Tibial nerve (tissue), 4 donors: ENCODE measurements at regions not wholly inside any gene's neighbourhood (a gene's known extent, or its start where the extent isn't known, plus 50 kb on each side); places are given as distances from the start of the nearest gene placed in this dataset.

Source experiments
- DNase-seq, 2 donors: peaks; one replicate each; pipeline ENCODE4 v3.0.0-alpha.2; 2019; ENCODE audit warnings: low spot score in 2 of 2
- H3K27ac ChIP-seq, 4 donors: fragments of 200-600 bp; sonication (generic) in 3 of 4; one replicate each; pipeline ENCODE4 v1.5.1; 2017 to 2019; ENCODE audit warnings: mild to moderate bottlenecking in 1 of 4
- H3K27me3 ChIP-seq, 2 donors: fragments of 200-600 bp; sonication (generic) in 1 of 2; one replicate each; pipeline versions ENCODE4 v1.5.1 to v1.6.0; 2017 to 2019
- H3K36me3 ChIP-seq, 3 donors: fragments of 200-600 bp; sonication (generic); one replicate each; pipeline ENCODE4 v1.5.1; 2018 to 2019
- H3K4me1 ChIP-seq, 4 donors: fragments of 200-600 bp; sonication (generic) in 3 of 4; one replicate each; pipeline ENCODE4 v1.5.1; 2017 to 2019
- H3K4me3 ChIP-seq, 4 donors: fragments of 200-600 bp; sonication (generic) in 3 of 4; one replicate each; pipeline ENCODE4 v1.5.1; 2017 to 2019; ENCODE audit warnings: mild to moderate bottlenecking in 1 of 4, moderate library complexity in 1 of 4
- H3K9me3 ChIP-seq, 4 donors: fragments of 200-600 bp; sonication (generic) in 3 of 4; one replicate each; pipeline ENCODE4 v1.5.1; 2017 to 2019
- EP300 ChIP-seq, 2 donors: sonication (generic); formaldehyde crosslinking; IDR thresholded peaks; one replicate each; pipeline ENCODE4 v1.6.1; 2017; ENCODE audit warnings: antibody characterized with exemption in 2 of 2, mild to moderate bottlenecking in 1 of 2
- POLR2A ChIP-seq, 2 donors: fragments of 450-650 bp; IDR thresholded peaks; one replicate each; pipeline ENCODE4 v1.6.1; 2017; ENCODE audit warnings: antibody characterized with exemption in 2 of 2, mild to moderate bottlenecking in 2 of 2, moderate library complexity in 2 of 2
- WGBS, 2 donors: methylation state at CpG; one replicate each; pipeline ENCODE4 v1.1.5; 2018; 5-methylcytosine and 5-hydroxymethylcytosine counted together
- TF ChIP-seq, protein P1 (sequence below), 5 experiments: fragments of 200-600 bp in 3 of 5; fragments of 450-650 bp in 2 of 5; sonication (generic) in 3 of 5; IDR thresholded peaks; one replicate each; pipeline ENCODE4 v1.5.1; 2016 to 2019; ENCODE audit warnings: antibody characterized with exemption in 5 of 5, mild to moderate bottlenecking in 3 of 5, moderate library complexity in 2 of 5

DNA sequence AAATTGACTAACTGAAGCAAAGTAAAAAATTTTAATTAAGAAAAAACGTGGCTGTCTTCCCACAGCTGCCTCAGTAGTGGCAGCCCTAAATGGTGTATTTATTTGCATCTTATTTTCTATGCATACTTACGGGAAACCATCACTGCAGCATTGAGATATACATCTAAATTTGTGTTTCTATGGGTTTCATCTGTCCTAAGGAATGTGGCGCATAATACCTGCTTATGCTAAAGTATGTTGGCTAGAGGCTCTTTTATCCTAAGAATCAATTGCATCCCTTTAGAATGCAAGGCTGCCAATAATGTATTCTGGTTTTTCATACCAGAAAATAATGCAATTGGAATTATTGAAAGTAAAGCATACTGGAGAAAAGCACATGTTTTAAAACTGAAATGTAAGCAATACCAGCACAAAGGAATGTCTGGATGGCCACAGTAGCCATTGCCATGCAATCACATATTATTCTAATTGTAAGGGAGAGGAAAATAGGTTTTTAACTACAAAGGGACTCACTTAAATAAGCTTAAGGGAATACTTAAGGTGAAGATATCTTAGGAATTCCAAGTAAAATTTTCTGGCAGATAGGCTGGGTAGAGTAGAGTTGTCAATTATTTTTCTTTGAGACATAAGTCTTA lies 834.5 kb upstream of the NECTIN3 start:
- Histone ChIP-seq H3K36me3 (no peaks in the 10 kb centered on the region), H3K4me3 (no peak overlapping the region), H3K27ac (no peak overlapping the region), H3K27me3 (no peaks in the 10 kb centered on the region), H3K9me3 (no peaks in the 10 kb centered on the region), H3K4me1 (no peaks in the 10 kb centered on the region)
- 54 to 62% methylated on average over 3 of the region's 3 CpGs for WGBS, 2 donors
- TF ChIP-seq EP300 (IDR thresholded peaks at IDR 0.05), result no peak
- TF ChIP-seq, protein P1, sequence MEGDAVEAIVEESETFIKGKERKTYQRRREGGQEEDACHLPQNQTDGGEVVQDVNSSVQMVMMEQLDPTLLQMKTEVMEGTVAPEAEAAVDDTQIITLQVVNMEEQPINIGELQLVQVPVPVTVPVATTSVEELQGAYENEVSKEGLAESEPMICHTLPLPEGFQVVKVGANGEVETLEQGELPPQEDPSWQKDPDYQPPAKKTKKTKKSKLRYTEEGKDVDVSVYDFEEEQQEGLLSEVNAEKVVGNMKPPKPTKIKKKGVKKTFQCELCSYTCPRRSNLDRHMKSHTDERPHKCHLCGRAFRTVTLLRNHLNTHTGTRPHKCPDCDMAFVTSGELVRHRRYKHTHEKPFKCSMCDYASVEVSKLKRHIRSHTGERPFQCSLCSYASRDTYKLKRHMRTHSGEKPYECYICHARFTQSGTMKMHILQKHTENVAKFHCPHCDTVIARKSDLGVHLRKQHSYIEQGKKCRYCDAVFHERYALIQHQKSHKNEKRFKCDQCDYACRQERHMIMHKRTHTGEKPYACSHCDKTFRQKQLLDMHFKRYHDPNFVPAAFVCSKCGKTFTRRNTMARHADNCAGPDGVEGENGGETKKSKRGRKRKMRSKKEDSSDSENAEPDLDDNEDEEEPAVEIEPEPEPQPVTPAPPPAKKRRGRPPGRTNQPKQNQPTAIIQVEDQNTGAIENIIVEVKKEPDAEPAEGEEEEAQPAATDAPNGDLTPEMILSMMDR (IDR thresholded peaks at IDR 0.05), result no peak
- no peak for TF ChIP-seq POLR2A (IDR thresholded peaks at IDR 0.05)
- DNase-seq, result no peak

GRCh38 chr3:110243081-110243480 lies 828.5 kb upstream of the NECTIN3 start:
- no peak overlapping the region for H3K27ac ChIP-seq
- 70 to 73% methylated on average over 4 of the region's 4 CpGs for WGBS, 2 donors
- no peaks in the 10 kb centered on the region for H3K4me1 ChIP-seq
- no peak for DNase-seq
- H3K27me3 ChIP-seq, result no peaks in the 10 kb centered on the region
- H3K4me3 ChIP-seq, result no peak overlapping the region
- H3K9me3 ChIP-seq, result no peaks in the 10 kb centered on the region
- no peaks in the 10 kb centered on the region for H3K36me3 ChIP-seq
- TF ChIP-seq, protein P1 (IDR thresholded peaks at IDR 0.05), result no peak
- TF ChIP-seq POLR2A (IDR thresholded peaks at IDR 0.05), result no peak
- TF ChIP-seq EP300 (IDR thresholded peaks at IDR 0.05), result no peak

DNA sequence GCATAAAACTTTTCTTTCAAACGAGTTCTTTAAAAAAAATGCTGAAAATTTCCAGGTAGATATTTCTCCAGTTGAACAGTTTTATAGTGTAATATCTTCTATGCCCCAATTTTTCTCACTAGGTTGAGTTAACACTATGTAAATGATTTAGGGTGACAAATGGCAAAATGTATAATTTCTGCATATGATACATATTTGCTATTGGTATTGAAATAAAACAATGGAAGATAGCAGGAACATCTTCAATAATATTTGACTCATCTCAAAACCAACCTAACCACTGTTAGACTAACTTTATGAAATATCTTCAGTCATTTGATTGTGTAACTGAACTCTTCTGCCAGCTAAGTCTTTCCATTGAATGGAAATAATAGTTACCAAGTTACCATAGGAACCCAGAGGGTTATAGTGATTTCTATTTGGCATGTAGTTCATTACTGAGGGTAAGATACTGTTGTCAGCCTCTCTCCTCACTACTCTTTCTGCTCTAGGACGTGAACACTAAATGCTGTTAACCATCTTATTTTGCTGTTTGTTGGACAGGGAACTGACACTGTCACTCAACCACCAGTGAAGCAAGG lies 824.7 kb upstream of the NECTIN3 start:
- 37 to 43% methylated on average over 2 of the region's 2 CpGs for WGBS, 2 donors
- no peaks in the 10 kb centered on the region for H3K27me3 ChIP-seq
- H3K4me1 ChIP-seq, result no peaks in the 10 kb centered on the region
- H3K36me3 ChIP-seq, result no peaks in the 10 kb centered on the region
- TF ChIP-seq POLR2A (IDR thresholded peaks at IDR 0.05) (no peak), EP300 (IDR thresholded peaks at IDR 0.05) (no peak)
- H3K9me3 ChIP-seq, result no peaks in the 10 kb centered on the region
- H3K4me3 ChIP-seq, result no peak overlapping the region
- H3K27ac ChIP-seq, result no peak overlapping the region
- no peak for DNase-seq

DNA sequence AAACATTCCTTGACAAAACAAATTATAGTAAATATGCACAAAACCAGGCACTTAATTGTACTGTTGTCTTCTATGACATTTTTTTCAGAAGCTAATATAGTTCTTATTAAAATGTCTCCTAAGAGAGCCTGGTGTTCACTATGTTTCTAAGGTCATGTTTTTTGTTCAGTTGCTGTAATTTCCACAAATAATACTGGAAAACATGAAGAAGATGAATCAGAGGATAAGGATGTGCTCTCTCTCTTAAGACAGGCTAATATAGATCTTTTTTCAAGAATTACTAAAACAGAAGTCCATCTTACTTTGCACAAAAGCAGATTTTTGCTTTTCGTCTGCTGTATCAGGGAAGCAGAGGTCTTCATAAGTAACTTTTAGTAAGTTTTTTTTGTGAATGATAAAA lies 823.0 kb upstream of the NECTIN3 start:
- TF ChIP-seq EP300 (IDR thresholded peaks at IDR 0.05) (no peak), POLR2A (IDR thresholded peaks at IDR 0.05) (no peak)
- TF ChIP-seq, protein P1 (IDR thresholded peaks at IDR 0.05), result no peak
- Histone ChIP-seq H3K36me3 (no peaks in the 10 kb centered on the region), H3K27ac (no peak overlapping the region), H3K9me3 (no peaks in the 10 kb centered on the region), H3K4me1 (no peaks in the 10 kb centered on the region), H3K27me3 (no peaks in the 10 kb centered on the region), H3K4me3 (no peak overlapping the region)
- WGBS, 2 donors, result 50% methylated on average over 1 of the region's 1 CpG
- DNase-seq, result no peak

GRCh38 chr3:110253794-110254193 lies 817.8 kb upstream of the NECTIN3 start:
- Histone ChIP-seq H3K27ac (no peak overlapping the region), H3K4me1 (no peaks in the 10 kb centered on the region), H3K9me3 (no peaks in the 10 kb centered on the region), H3K27me3 (no peaks in the 10 kb centered on the region), H3K4me3 (no peak overlapping the region), H3K36me3 (no peaks in the 10 kb centered on the region)
- WGBS, 2 donors, result 78% methylated on average over 2 of the region's 2 CpGs
- TF ChIP-seq, protein P1 (IDR thresholded peaks at IDR 0.05), result no peak
- no peak for TF ChIP-seq EP300 (IDR thresholded peaks at IDR 0.05)
- TF ChIP-seq POLR2A (IDR thresholded peaks at IDR 0.05), result no peak
- DNase-seq, result no peak
